AG04449 (cell line): ENCODE measurements at regions not wholly inside any gene's neighbourhood (a gene's known extent, or its start where the extent isn't known, plus 50 kb on each side); places are given as distances from the start of the nearest gene placed in this dataset.

Source experiments
- CTCF ChIA-PET: fragments of 350-600 bp; formaldehyde crosslinking; extraction: SDS; loops from one replicate; lab custom pipeline; 2021; ENCODE audit warnings: antibody characterized with exemption; lab: Yijun Ruan, JAX
- POLR2A ChIA-PET: fragments of 400-600, 350-600 bp; formaldehyde crosslinking; extraction: SDS; loops from one replicate; lab custom pipeline; 2020; ENCODE audit warnings: antibody characterized with exemption, inconsistent platforms; lab: Yijun Ruan, JAX
- DNase-seq: peaks from one replicate; pipeline ENCODE4 v3.0.0-alpha.2; 2010; ENCODE audit warnings: low read depth, low spot score
- H3K4me3 ChIP-seq: 2 replicates; pipeline ENCODE4 v1.5.1; 2011; ENCODE audit warnings: low read depth, mild to moderate bottlenecking, control low read depth, low read length
- CTCF ChIP-seq: IDR thresholded peaks from one replicate; pipeline ENCODE4 v1.5.1; 2011; ENCODE audit warnings: mild to moderate bottlenecking, moderate library complexity, low read length, control low read depth, inconsistent platforms; ENCODE audit not compliant: insufficient read depth; ENCODE audit errors: missing control alignments

- ChIA-PET CTCF (no interaction called here), POLR2A (no interaction called here)
- TF ChIP-seq CTCF: no peak
- no peak overlapping the region for H3K4me3 ChIP-seq
- no peak for DNase-seq
These were observed 528.2 kb upstream of the C9orf72 start for GRCh38 chr9:28101509-28101908.

GRCh38 chr9:28105001-28105400 is 531.7 kb upstream of the C9orf72 start:
- no peak for TF ChIP-seq CTCF
- H3K4me3 ChIP-seq: no peak overlapping the region
- ChIA-PET CTCF (no interaction called here), POLR2A (no interaction called here)
- DNase-seq: no peak

GRCh38 chr9:28120184-28120583 is 546.9 kb upstream of the C9orf72 start:
- TF ChIP-seq CTCF: no peak
- ChIA-PET POLR2A (no interaction called here), CTCF (no interaction called here)
- H3K4me3 ChIP-seq: no peak overlapping the region
- DNase-seq: no peak

GRCh38 chr9:28120626-28121025 is 547.3 kb upstream of the C9orf72 start:
- ChIA-PET CTCF (no interaction called here), POLR2A (no interaction called here)
- TF ChIP-seq CTCF: no peak
- H3K4me3 ChIP-seq: no peak overlapping the region
- DNase-seq: no peak

- H3K4me3 ChIP-seq: no peak overlapping the region
- ChIA-PET CTCF (no interaction called here), POLR2A (no interaction called here)
- no peak for DNase-seq
- no peak for TF ChIP-seq CTCF
These were observed 548.1 kb upstream of the C9orf72 start for GRCh38 chr9:28121366-28121765.

- CTCF ChIA-PET: no interaction called here
- POLR2A ChIA-PET: no interaction called here
- no peak for TF ChIP-seq CTCF
- DNase-seq: no peak
- no peak overlapping the region for H3K4me3 ChIP-seq
These were observed 551.6 kb upstream of the C9orf72 start for GRCh38 chr9:28124917-28125316.

- no peak for DNase-seq
- ChIA-PET POLR2A (no interaction called here), CTCF (no interaction called here)
These were observed 553.8 kb upstream of the C9orf72 start for GRCh38 chr9:28127101-28127500.

More at GRCh38 chr9:28127101-28127500, 553.8 kb upstream of the C9orf72 start:
- H3K4me3 ChIP-seq: no peak overlapping the region
- TF ChIP-seq CTCF: no peak
